HL-60 (cell line): ENCODE measurements at regions not wholly inside any gene's neighbourhood (a gene's known extent, or its start where the extent isn't known, plus 50 kb on each side); places are given as distances from the start of the nearest gene placed in this dataset.

Experiments
- GABPA ChIP-seq: IDR thresholded peaks from 2 replicates; pipeline ENCODE4 v1.6.1; 2012; ENCODE audit warnings: low read depth
- POLR2AphosphoS5 ChIP-seq: IDR thresholded peaks from 2 replicates; pipeline ENCODE4 v1.6.1; 2012; ENCODE audit warnings: low read depth
- TF ChIP-seq, protein P1 (sequence below): IDR thresholded peaks from one replicate; pipeline ENCODE4 v1.5.1; 2011; ENCODE audit warnings: low read length, control low read depth, inconsistent platforms; ENCODE audit not compliant: insufficient read depth
- TF ChIP-seq, protein P2 (sequence below): IDR thresholded peaks from 2 replicates; pipeline ENCODE4 v1.6.1; 2012; ENCODE audit warnings: low read depth; ENCODE audit not compliant: insufficient replicate concordance

DNA sequence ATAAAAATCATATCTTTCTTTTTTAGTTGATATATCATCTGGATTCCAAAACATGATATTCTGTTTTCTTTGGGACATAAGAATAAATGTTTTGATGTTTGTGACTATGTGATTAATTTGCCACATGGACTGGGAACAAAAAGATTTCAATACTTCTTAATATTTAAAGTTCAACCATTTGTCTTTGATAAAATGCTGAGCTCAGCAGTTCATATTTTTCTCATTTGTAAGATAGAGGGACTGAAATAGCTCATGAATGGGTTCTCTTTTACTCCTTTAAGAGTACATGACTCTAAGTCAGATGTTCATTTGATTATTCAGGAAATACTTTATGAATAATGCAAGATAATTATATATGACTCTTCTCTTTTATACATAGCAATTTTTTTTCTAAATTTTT, 205.9 kb upstream of the FAM47A start:
- TF ChIP-seq, protein P1, sequence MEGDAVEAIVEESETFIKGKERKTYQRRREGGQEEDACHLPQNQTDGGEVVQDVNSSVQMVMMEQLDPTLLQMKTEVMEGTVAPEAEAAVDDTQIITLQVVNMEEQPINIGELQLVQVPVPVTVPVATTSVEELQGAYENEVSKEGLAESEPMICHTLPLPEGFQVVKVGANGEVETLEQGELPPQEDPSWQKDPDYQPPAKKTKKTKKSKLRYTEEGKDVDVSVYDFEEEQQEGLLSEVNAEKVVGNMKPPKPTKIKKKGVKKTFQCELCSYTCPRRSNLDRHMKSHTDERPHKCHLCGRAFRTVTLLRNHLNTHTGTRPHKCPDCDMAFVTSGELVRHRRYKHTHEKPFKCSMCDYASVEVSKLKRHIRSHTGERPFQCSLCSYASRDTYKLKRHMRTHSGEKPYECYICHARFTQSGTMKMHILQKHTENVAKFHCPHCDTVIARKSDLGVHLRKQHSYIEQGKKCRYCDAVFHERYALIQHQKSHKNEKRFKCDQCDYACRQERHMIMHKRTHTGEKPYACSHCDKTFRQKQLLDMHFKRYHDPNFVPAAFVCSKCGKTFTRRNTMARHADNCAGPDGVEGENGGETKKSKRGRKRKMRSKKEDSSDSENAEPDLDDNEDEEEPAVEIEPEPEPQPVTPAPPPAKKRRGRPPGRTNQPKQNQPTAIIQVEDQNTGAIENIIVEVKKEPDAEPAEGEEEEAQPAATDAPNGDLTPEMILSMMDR: no peak
- TF ChIP-seq POLR2AphosphoS5 (no peak), GABPA (no peak)
- TF ChIP-seq, protein P2, sequence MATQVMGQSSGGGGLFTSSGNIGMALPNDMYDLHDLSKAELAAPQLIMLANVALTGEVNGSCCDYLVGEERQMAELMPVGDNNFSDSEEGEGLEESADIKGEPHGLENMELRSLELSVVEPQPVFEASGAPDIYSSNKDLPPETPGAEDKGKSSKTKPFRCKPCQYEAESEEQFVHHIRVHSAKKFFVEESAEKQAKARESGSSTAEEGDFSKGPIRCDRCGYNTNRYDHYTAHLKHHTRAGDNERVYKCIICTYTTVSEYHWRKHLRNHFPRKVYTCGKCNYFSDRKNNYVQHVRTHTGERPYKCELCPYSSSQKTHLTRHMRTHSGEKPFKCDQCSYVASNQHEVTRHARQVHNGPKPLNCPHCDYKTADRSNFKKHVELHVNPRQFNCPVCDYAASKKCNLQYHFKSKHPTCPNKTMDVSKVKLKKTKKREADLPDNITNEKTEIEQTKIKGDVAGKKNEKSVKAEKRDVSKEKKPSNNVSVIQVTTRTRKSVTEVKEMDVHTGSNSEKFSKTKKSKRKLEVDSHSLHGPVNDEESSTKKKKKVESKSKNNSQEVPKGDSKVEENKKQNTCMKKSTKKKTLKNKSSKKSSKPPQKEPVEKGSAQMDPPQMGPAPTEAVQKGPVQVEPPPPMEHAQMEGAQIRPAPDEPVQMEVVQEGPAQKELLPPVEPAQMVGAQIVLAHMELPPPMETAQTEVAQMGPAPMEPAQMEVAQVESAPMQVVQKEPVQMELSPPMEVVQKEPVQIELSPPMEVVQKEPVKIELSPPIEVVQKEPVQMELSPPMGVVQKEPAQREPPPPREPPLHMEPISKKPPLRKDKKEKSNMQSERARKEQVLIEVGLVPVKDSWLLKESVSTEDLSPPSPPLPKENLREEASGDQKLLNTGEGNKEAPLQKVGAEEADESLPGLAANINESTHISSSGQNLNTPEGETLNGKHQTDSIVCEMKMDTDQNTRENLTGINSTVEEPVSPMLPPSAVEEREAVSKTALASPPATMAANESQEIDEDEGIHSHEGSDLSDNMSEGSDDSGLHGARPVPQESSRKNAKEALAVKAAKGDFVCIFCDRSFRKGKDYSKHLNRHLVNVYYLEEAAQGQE: no peak
